Neural progenitor cell (in vitro differentiated cells): ENCODE measurements at regions not wholly inside any gene's neighbourhood (a gene's known extent, or its start where the extent isn't known, plus 50 kb on each side); places are given as distances from the start of the nearest gene placed in this dataset.

Experiments
- EZH2 ChIP-seq: fragments of 200-600 bp; sonication (generic); IDR thresholded peaks from 2 replicates; pipeline ENCODE4 v1.6.1; 2017; ENCODE audit warnings: antibody characterized with exemption, mild to moderate bottlenecking, moderate library complexity
- TF ChIP-seq, protein P1 (sequence below): fragments of 200-600 bp; sonication (generic); IDR thresholded peaks from 2 replicates; pipeline ENCODE4 v1.5.1; 2017; ENCODE audit warnings: antibody characterized with exemption, mild to moderate bottlenecking

DNA sequence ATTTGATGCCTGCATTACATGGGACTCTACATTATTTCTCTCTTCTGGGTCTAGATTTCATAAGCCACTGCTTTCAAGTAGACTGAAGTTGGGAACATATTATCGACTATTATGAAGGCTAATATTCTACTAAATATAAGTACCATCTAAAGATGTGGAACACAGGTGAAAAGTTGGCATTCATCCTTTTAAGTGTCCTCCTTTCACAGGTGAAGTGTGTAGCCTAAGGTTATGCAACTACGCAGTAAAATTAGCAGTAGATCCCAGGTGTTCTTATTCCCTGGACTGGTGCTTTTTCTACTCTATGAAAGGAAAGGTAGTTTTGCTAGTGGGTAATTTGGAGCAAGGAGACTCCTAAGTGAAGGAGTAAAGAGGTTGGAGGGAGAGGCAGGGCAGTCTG lies 88.2 kb upstream of the DPP10 start:
- no peak for TF ChIP-seq EZH2
- TF ChIP-seq, protein P1, sequence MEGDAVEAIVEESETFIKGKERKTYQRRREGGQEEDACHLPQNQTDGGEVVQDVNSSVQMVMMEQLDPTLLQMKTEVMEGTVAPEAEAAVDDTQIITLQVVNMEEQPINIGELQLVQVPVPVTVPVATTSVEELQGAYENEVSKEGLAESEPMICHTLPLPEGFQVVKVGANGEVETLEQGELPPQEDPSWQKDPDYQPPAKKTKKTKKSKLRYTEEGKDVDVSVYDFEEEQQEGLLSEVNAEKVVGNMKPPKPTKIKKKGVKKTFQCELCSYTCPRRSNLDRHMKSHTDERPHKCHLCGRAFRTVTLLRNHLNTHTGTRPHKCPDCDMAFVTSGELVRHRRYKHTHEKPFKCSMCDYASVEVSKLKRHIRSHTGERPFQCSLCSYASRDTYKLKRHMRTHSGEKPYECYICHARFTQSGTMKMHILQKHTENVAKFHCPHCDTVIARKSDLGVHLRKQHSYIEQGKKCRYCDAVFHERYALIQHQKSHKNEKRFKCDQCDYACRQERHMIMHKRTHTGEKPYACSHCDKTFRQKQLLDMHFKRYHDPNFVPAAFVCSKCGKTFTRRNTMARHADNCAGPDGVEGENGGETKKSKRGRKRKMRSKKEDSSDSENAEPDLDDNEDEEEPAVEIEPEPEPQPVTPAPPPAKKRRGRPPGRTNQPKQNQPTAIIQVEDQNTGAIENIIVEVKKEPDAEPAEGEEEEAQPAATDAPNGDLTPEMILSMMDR: no peak
